ENCODE measurements at regions not wholly inside any gene's neighbourhood (a gene's known extent, or its start where the extent isn't known, plus 50 kb on each side); places are given as distances from the start of the nearest gene placed in this dataset.

DNA sequence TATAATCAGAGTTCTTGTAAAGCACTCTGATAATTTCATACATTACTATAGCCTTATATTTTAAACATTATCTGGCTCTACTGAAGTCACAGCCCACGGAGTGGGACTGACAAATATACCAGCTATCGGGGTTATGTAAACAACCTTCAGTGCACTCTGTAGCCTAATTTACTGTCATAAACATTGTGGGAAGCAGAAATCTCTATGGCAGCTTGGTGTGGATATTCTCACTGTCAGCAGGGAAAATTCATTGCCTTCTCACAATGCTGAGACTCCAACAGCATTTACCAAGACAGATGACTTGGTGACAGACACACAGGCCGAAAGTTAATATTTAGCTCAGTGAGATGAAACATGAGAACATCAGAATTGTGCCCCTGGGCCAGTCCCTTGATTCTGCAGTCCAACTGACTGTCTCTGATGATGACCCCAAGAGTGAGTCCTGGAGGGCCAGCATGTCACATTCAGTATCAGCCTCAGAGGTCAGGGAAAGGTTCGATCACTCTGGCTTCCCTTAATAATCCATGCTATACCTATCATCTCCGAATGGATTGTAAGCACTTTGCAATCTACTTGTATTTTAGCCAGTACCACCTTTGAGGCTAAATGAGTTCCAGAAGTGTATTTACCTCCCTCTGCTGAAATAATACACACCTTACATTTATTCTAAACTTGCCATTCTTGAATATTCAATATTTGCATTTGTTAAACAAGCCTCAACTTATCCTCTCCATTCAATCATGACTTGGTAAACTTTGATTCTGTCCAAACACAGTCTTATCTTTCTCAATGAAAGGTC is 146.2 kb upstream of the OSR1 start (continued):
- peak; percentile 53; the same call in 1 of the 2 replicates for TF ChIP-seq ZNF800 (CRISPR knock-in tag; IDR thresholded peaks at IDR 0.05)
- peak; percentile 55 for TF ChIP-seq HNF4A (CRISPR knock-in tag; IDR thresholded peaks at IDR 0.05)
- no peak for TF ChIP-seq MEF2D (CRISPR knock-in tag; IDR thresholded peaks at IDR 0.05)
- no peak for TF ChIP-seq ZNF703 (CRISPR knock-in tag; IDR thresholded peaks at IDR 0.05; ENCODE audit: borderline replicate concordance)
- peak; percentile 81; the same call in 1 of the 2 replicates for TF ChIP-seq AHDC1 (CRISPR knock-in tag; IDR thresholded peaks at IDR 0.05; ENCODE audit: borderline replicate concordance)
- TF ChIP-seq ZHX2 (IDR thresholded peaks at IDR 0.05; ENCODE audit: low read depth) = peak; percentile 17; the same call in 1 of the 2 replicates
- TF ChIP-seq ZHX2 (CRISPR knock-in tag; IDR thresholded peaks at IDR 0.05; ENCODE audit: borderline replicate concordance) = no peak
- no peak for TF ChIP-seq ZSCAN29 (CRISPR knock-in tag; conservative IDR thresholded peaks at IDR 0.05)
- TF ChIP-seq TEAD3 (CRISPR knock-in tag; optimal IDR thresholded peaks at IDR 0.05; ENCODE audit: borderline replicate concordance) = peak; percentile 53
- TF ChIP-seq, protein P1, sequence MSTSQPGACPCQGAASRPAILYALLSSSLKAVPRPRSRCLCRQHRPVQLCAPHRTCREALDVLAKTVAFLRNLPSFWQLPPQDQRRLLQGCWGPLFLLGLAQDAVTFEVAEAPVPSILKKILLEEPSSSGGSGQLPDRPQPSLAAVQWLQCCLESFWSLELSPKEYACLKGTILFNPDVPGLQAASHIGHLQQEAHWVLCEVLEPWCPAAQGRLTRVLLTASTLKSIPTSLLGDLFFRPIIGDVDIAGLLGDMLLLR (CRISPR knock-in tag; IDR thresholded peaks at IDR 0.05) = no peak
- TF ChIP-seq BRD4 (CRISPR knock-in tag; IDR thresholded peaks at IDR 0.05) = 0 out of 2 replicates have a peak, but pooled peaks have one; percentile 22
- TF ChIP-seq FOXJ3 (CRISPR knock-in tag; IDR thresholded peaks at IDR 0.05; ENCODE audit: borderline replicate concordance) = no peak; the same call in 1 of the 2 replicates
- TF ChIP-seq MZF1 (CRISPR knock-in tag; IDR thresholded peaks at IDR 0.05; ENCODE audit: borderline replicate concordance) = no peak
- no peak for TF ChIP-seq ZNF674 (CRISPR knock-in tag; IDR thresholded peaks at IDR 0.05; ENCODE audit: low read depth)

All from HepG2 (cell line).